ENCODE measurements at regions not wholly inside any gene's neighbourhood (a gene's known extent, or its start where the extent isn't known, plus 50 kb on each side); places are given as distances from the start of the nearest gene placed in this dataset.

DNA sequence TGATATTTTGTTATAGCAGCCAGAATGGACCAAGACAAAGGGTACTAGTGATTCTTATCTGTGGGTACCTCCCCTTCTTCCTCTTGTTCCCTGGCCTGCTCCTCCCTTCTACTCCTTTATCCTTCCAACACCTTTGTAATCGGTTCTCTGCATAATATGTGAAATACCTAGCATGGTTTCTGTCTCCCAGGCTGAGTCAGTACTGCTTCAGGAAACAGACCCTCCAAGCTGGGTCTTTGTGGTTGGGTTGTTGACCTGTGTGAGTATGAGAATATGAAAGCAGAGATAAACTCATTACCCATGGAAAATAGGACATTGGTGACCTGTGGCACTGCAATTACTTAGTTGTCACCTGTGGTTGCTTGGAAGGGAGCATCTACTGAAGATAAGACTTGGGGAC is 69.3 kb upstream of the KLF13 start:
- H3K27me3 ChIP-seq (ENCODE audit: low read length) = peaks cover under 1% of the 10 kb centered on the region; the same call in 1 of the 2 replicates
- H3K9me3 ChIP-seq (ENCODE audit: low read length) = no peaks in the 10 kb centered on the region
- H3K36me3 ChIP-seq (ENCODE audit: low read depth, low read length) = no peaks in the 10 kb centered on the region
- H3K4me2 ChIP-seq (ENCODE audit: low read length) = no peak overlapping the region
- no peaks in the 10 kb centered on the region for H3K9me2 ChIP-seq (replicated peaks; ENCODE audit: low read length)
- no TSS peak for BruUV-seq (replicated peaks)
- intact Hi-C loops (cut with micrococcal nuclease) = loop anchor here (10.0 kb wide), 1 partner anchor 68 kb away; the partner anchor contains the start of gene KLF13
- POLR2A ChIA-PET (ENCODE audit: unreplicated experiment) = no interaction called here
- no peaks in the 10 kb centered on the region for H3K79me2 ChIP-seq (ENCODE audit: low read length)
- no peak overlapping the region for H3K4me3 ChIP-seq (ENCODE audit: low read length)
- ATAC-seq (no peak), DNase-seq (no peak)
- H3F3A ChIP-seq (ENCODE audit: low read length, unreplicated experiment) = no peaks in the 10 kb centered on the region
- CTCF ChIA-PET = no interaction called here
- no peaks in the 10 kb centered on the region for H4K20me1 ChIP-seq (ENCODE audit: low read length)
- H3K9ac ChIP-seq (ENCODE audit: low read length) = no peak overlapping the region
- H2AFZ ChIP-seq (ENCODE audit: low read length) = no peak overlapping the region
- TF ChIP-seq EZH2 (IDR thresholded peaks at IDR 0.05; ENCODE audit: low read length, unreplicated experiment) (no peak), EZH2phosphoT487 (IDR thresholded peaks at IDR 0.05; ENCODE audit: borderline replicate concordance, low read length) (no peak)
- TF ChIP-seq, protein P1, sequence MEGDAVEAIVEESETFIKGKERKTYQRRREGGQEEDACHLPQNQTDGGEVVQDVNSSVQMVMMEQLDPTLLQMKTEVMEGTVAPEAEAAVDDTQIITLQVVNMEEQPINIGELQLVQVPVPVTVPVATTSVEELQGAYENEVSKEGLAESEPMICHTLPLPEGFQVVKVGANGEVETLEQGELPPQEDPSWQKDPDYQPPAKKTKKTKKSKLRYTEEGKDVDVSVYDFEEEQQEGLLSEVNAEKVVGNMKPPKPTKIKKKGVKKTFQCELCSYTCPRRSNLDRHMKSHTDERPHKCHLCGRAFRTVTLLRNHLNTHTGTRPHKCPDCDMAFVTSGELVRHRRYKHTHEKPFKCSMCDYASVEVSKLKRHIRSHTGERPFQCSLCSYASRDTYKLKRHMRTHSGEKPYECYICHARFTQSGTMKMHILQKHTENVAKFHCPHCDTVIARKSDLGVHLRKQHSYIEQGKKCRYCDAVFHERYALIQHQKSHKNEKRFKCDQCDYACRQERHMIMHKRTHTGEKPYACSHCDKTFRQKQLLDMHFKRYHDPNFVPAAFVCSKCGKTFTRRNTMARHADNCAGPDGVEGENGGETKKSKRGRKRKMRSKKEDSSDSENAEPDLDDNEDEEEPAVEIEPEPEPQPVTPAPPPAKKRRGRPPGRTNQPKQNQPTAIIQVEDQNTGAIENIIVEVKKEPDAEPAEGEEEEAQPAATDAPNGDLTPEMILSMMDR (conservative IDR thresholded peaks at IDR 0.05; ENCODE audit: low read depth, low read length) = no peak
- no peak overlapping the region for H3K27ac ChIP-seq (ENCODE audit: low read length)
- H3K4me1 ChIP-seq (ENCODE audit: insufficient read depth, low read length) = no peaks in the 10 kb centered on the region

DNA sequence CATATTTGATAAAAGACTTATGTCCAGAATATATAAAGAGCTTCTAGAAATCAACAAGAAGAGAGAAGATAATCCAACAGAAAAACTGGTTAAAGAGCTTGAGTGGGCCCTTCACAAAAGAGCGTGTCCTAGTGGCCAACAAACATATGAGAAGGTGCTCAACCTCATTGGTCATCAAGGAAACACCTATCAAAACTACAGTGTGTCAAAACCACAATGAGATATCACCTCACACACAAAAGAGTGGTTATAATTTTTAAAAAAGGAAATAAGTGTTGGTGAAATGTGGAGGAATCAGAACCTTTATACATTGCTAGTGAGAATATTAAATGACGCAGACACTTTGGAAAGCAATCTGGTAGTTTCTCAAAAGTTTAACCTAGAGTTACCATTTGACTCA is 68.4 kb upstream of the KLF13 start:
- H3K36me3 ChIP-seq (ENCODE audit: low read depth, low read length) = no peaks in the 10 kb centered on the region
- TF ChIP-seq EZH2 (IDR thresholded peaks at IDR 0.05; ENCODE audit: low read length, unreplicated experiment) = no peak
- TF ChIP-seq, protein P1 (conservative IDR thresholded peaks at IDR 0.05; ENCODE audit: low read depth, low read length) = no peak
- no peak for TF ChIP-seq EZH2phosphoT487 (IDR thresholded peaks at IDR 0.05; ENCODE audit: borderline replicate concordance, low read length)
- no peak for ATAC-seq
- no TSS peak for BruUV-seq (replicated peaks)
- H3K27ac ChIP-seq (ENCODE audit: low read length) = no peak overlapping the region
- H3K4me2 ChIP-seq (ENCODE audit: low read length) = no peak overlapping the region
- no peaks in the 10 kb centered on the region for H3F3A ChIP-seq (ENCODE audit: low read length, unreplicated experiment)
- intact Hi-C loops (cut with micrococcal nuclease) = loop anchor here (10.0 kb wide), 1 partner anchor 67 kb away; the partner anchor contains the start of gene KLF13
- DNase-seq = no peak
- no peak overlapping the region for H3K9ac ChIP-seq (ENCODE audit: low read length)
- no peaks in the 10 kb centered on the region for H3K9me2 ChIP-seq (replicated peaks; ENCODE audit: low read length)
- no peak overlapping the region for H2AFZ ChIP-seq (ENCODE audit: low read length)
- H3K4me3 ChIP-seq (ENCODE audit: low read length) = no peak overlapping the region
- no peaks in the 10 kb centered on the region for H3K4me1 ChIP-seq (ENCODE audit: insufficient read depth, low read length)
- ChIA-PET POLR2A (ENCODE audit: unreplicated experiment) (no interaction called here), CTCF (no interaction called here)
- no peaks in the 10 kb centered on the region for H4K20me1 ChIP-seq (ENCODE audit: low read length)
- H3K9me3 ChIP-seq (ENCODE audit: low read length) = no peaks in the 10 kb centered on the region
- H3K27me3 ChIP-seq (ENCODE audit: low read length) = no peaks in the 10 kb centered on the region; the same call in 1 of the 2 replicates
- no peaks in the 10 kb centered on the region for H3K79me2 ChIP-seq (ENCODE audit: low read length)

DNA sequence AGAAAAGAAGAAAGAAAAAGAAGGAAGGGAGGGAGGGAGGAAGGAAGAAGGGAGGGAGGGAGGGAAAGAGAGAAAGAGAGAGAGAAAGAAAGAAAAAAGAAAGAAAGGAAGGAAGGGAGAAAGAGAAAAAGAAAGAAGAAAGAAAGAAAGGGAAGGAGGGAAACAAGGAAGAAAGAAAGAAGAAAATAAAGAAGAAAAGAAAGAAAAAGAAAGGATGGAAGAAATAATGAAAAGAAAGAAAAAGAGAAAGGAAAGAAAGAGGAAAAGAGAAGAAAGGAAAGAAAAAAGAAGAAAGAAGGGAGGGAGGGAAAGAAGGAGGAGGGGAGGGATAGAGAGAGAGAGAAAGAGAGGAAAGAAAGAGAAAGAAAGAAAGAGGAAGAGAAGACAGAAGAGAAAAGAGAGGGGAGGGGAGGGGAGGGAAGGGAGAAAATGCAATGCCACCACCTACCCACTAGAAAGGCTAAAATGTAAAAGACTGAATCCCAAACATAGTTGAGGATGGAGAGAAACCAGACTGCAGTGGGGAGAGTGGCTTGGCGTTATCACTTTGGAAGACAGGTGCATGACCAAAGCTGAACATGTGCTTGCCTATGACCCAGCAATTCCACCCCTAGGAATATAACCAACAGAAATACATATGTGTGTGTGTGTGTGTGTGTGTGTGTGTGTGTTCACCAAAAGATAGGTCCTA is 66.9 kb upstream of the KLF13 start:
- Histone ChIP-seq H3K9ac (ENCODE audit: low read length) (no peak overlapping the region), H3K9me2 (replicated peaks; ENCODE audit: low read length) (no peaks in the 10 kb centered on the region), H3K4me1 (ENCODE audit: insufficient read depth, low read length) (no peaks in the 10 kb centered on the region), H3K79me2 (ENCODE audit: low read length) (no peaks in the 10 kb centered on the region), H3K36me3 (ENCODE audit: low read depth, low read length) (no peaks in the 10 kb centered on the region), H2AFZ (ENCODE audit: low read length) (no peak overlapping the region), H3K9me3 (ENCODE audit: low read length) (no peaks in the 10 kb centered on the region), H3F3A (ENCODE audit: low read length, unreplicated experiment) (no peaks in the 10 kb centered on the region), H3K4me3 (ENCODE audit: low read length) (no peak overlapping the region), H4K20me1 (ENCODE audit: low read length) (no peaks in the 10 kb centered on the region), H3K27me3 (ENCODE audit: low read length) (no peaks in the 10 kb centered on the region; the same call in 1 of the 2 replicates), H3K27ac (ENCODE audit: low read length) (no peak overlapping the region), H3K4me2 (ENCODE audit: low read length) (no peak overlapping the region)
- no peak for ATAC-seq
- DNase-seq = no peak
- no TSS peak for BruUV-seq (replicated peaks)
- CTCF ChIA-PET = no interaction called here
- POLR2A ChIA-PET (ENCODE audit: unreplicated experiment) = no interaction called here
- intact Hi-C loops (cut with micrococcal nuclease) = loop anchor here (10.0 kb wide), 1 partner anchor 65 kb away; the partner anchor contains the start of gene KLF13
- TF ChIP-seq, protein P1 (conservative IDR thresholded peaks at IDR 0.05; ENCODE audit: low read depth, low read length) = no peak
- no peak for TF ChIP-seq EZH2 (IDR thresholded peaks at IDR 0.05; ENCODE audit: low read length, unreplicated experiment)
- no peak for TF ChIP-seq EZH2phosphoT487 (IDR thresholded peaks at IDR 0.05; ENCODE audit: borderline replicate concordance, low read length)
